ENCODE measurements at regions not wholly inside any gene's neighbourhood (a gene's known extent, or its start where the extent isn't known, plus 50 kb on each side); places are given as distances from the start of the nearest gene placed in this dataset.

- 68% methylated on average over 3 of the region's 3 CpGs for WGBS (ENCODE audit: low lambda C conversion rate)
- no peak overlapping the region for H3K4me3 ChIP-seq (ENCODE audit: low read depth in 2 of 2, low read length in 1 of 2)
- H3K9me3 ChIP-seq: no peaks in the 10 kb centered on the region
- no peaks in the 10 kb centered on the region for H3F3A ChIP-seq (replicated peaks; ENCODE audit: insufficient read depth)
- H3K36me3 ChIP-seq (replicated peaks in 1 of 2; ENCODE audit: control insufficient read depth in 1 of 2, insufficient read depth in 2 of 2, low read length in 1 of 2): no peaks in the 10 kb centered on the region
- no peak overlapping the region for H2AFZ ChIP-seq (ENCODE audit: low read depth)
- no peaks in the 10 kb centered on the region for H3K79me2 ChIP-seq (ENCODE audit: insufficient read depth)
- H3K4me2 ChIP-seq: no peak overlapping the region
- no peak for DNase-seq
- no peaks in the 10 kb centered on the region for H3K4me1 ChIP-seq (ENCODE audit: control insufficient read depth in 1 of 2, insufficient read depth in 2 of 2, low read depth in 1 of 2, low read length in 1 of 2)
- no peaks in the 10 kb centered on the region for H3K9me2 ChIP-seq
- TF ChIP-seq MAX (IDR thresholded peaks at IDR 0.05; ENCODE audit: low read depth) (no peak), GATA2 (CRISPR knock-in tag; IDR thresholded peaks at IDR 0.05) (no peak), EZH2phosphoT487 (IDR thresholded peaks at IDR 0.05; ENCODE audit: borderline replicate concordance, low read depth) (no peak), ELF1 (IDR thresholded peaks at IDR 0.05) (no peak), PBX3 (IDR thresholded peaks at IDR 0.05) (no peak), MXI1 (IDR thresholded peaks at IDR 0.05; ENCODE audit: low read depth, low read length) (no peak), CHD2 (IDR thresholded peaks at IDR 0.05; ENCODE audit: low read length, partially characterized antibody) (no peak), POLR2AphosphoS5 (IDR thresholded peaks at IDR 0.05; ENCODE audit: low read depth, low read length) (no peak), RCOR1 (IDR thresholded peaks at IDR 0.05; ENCODE audit: low read length) (no peak), ZBTB33 (IDR thresholded peaks at IDR 0.05; ENCODE audit: borderline replicate concordance, low read depth) (no peak), TAF1 (IDR thresholded peaks at IDR 0.05; ENCODE audit: borderline replicate concordance, low read depth, low read length) (no peak), USF1 (IDR thresholded peaks at IDR 0.05; ENCODE audit: borderline replicate concordance, low read depth) (no peak), FOXM1 (IDR thresholded peaks at IDR 0.05; ENCODE audit: low read depth) (no peak), SMC3 (IDR thresholded peaks at IDR 0.05; ENCODE audit: low read depth, low read length) (no peak), RFX5 (IDR thresholded peaks at IDR 0.05; ENCODE audit: low read length) (no peak), TCF12 (IDR thresholded peaks at IDR 0.05) (no peak), NRF1 (IDR thresholded peaks at IDR 0.05; ENCODE audit: low read depth, low read length) (no peak), GABPA (IDR thresholded peaks at IDR 0.05; ENCODE audit: low read depth) (no peak), YY1 (IDR thresholded peaks at IDR 0.05; ENCODE audit: low read depth) (no peak)
- H3K9ac ChIP-seq: no peak overlapping the region
- H4K20me1 ChIP-seq (ENCODE audit: insufficient read depth): no peaks in the 10 kb centered on the region
- no peak overlapping the region for H3K27ac ChIP-seq (ENCODE audit: low read depth in 2 of 2, low read length in 1 of 2)
- ChIA-PET POLR2A (no interaction called here), CTCF (interaction anchor here (1.5 kb wide), 1 partner anchor 14 kb away, joined by 3 read pairs; no protein-coding TSS in a partner anchor)
- no peaks in the 10 kb centered on the region for H3K27me3 ChIP-seq (ENCODE audit: insufficient read depth)
Observed at GRCh38 chr12:77315407-77315806, 250.0 kb upstream of the E2F7 start.
